Keratinocyte (primary cell): ENCODE measurements at regions not wholly inside any gene's neighbourhood (a gene's known extent, or its start where the extent isn't known, plus 50 kb on each side); places are given as distances from the start of the nearest gene placed in this dataset.

ENCODE experiments used
- EZH2 ChIP-seq: IDR thresholded peaks from one replicate; pipeline ENCODE4 v1.6.1; 2012; ENCODE audit warnings: inconsistent platforms, mild to moderate bottlenecking, low read length, moderate library complexity
- TF ChIP-seq, protein P1 (sequence below), 3 experiments: IDR thresholded peaks in 1 of 3; conservative IDR thresholded peaks in 1 of 3; optimal IDR thresholded peaks in 1 of 3; 2 replicates in 2 of 3; 3 replicates in 1 of 3; pipeline versions ENCODE3 to v1.5.1; 2011; ENCODE audit warnings: low read length in 3 of 3, mild to moderate bottlenecking in 3 of 3, moderate library complexity in 2 of 3, control low read depth in 1 of 3, inconsistent platforms in 1 of 3; ENCODE audit not compliant: insufficient read depth in 2 of 3; ENCODE audit errors: extremely low read depth in 1 of 3

DNA sequence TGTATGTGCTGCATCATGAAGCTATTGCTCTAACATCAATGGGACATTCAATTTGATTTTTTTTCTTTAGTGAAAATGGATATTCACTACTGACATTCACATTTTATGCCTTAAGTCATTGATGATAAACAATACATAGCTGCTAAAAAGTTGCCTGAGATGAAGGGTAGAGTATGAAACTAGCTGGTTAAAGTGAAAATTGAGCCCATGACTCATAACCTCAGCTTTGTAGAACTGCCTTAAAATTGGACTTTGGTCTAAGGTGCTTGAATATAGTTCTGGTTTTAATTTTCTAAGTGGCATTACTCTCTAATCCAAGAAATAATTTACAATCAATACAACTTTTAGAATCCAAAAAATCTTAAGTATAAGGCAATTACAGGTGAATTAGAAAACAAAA lies 740.4 kb upstream of the RIOK2 start:
- TF ChIP-seq, protein P1, sequence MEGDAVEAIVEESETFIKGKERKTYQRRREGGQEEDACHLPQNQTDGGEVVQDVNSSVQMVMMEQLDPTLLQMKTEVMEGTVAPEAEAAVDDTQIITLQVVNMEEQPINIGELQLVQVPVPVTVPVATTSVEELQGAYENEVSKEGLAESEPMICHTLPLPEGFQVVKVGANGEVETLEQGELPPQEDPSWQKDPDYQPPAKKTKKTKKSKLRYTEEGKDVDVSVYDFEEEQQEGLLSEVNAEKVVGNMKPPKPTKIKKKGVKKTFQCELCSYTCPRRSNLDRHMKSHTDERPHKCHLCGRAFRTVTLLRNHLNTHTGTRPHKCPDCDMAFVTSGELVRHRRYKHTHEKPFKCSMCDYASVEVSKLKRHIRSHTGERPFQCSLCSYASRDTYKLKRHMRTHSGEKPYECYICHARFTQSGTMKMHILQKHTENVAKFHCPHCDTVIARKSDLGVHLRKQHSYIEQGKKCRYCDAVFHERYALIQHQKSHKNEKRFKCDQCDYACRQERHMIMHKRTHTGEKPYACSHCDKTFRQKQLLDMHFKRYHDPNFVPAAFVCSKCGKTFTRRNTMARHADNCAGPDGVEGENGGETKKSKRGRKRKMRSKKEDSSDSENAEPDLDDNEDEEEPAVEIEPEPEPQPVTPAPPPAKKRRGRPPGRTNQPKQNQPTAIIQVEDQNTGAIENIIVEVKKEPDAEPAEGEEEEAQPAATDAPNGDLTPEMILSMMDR (optimal IDR thresholded peaks at IDR 0.05 in 1 of 3, IDR thresholded peaks at IDR 0.05 in 1 of 3, conservative IDR thresholded peaks at IDR 0.05 in 1 of 3; ENCODE audit: extremely low read depth in 1 of 3, insufficient read depth in 2 of 3, low read length in 3 of 3), result no peak
- no peak for TF ChIP-seq EZH2
